ENCODE measurements at regions not wholly inside any gene's neighbourhood (a gene's known extent, or its start where the extent isn't known, plus 50 kb on each side); places are given as distances from the start of the nearest gene placed in this dataset.

- H3K27me3 ChIP-seq, result no peaks in the 10 kb centered on the region
- no peak for DNase-seq (ENCODE audit: low spot score in 2 of 2)
- intact Hi-C loops (cut with DNase I), result no loop called here
- H3K27ac ChIP-seq, result no peak overlapping the region
- no peaks in the 10 kb centered on the region for H3K9me3 ChIP-seq
- TF ChIP-seq CTCF (IDR thresholded peaks at IDR 0.05), result no peak
- H3K4me1 ChIP-seq, result no peaks in the 10 kb centered on the region
- H3K4me3 ChIP-seq, result no peak overlapping the region
- H3K36me3 ChIP-seq, result no peaks in the 10 kb centered on the region
These were observed 78.0 kb upstream of the SH3BP4 start for GRCh38 chr2:234873828-234874173.

GRCh38 chr2:234873103-234873827 lies 78.6 kb upstream of the SH3BP4 start:
- intact Hi-C loops (cut with DNase I), result no loop called here
- H3K9me3 ChIP-seq, result no peaks in the 10 kb centered on the region
- no peak overlapping the region for H3K27ac ChIP-seq
- H3K27me3 ChIP-seq, result no peaks in the 10 kb centered on the region
- H3K36me3 ChIP-seq, result no peaks in the 10 kb centered on the region
- no peaks in the 10 kb centered on the region for H3K4me1 ChIP-seq
- no peak overlapping the region for H3K4me3 ChIP-seq
- TF ChIP-seq CTCF (IDR thresholded peaks at IDR 0.05), result no peak
- DNase-seq (ENCODE audit: low spot score in 2 of 2), result no peak

DNA sequence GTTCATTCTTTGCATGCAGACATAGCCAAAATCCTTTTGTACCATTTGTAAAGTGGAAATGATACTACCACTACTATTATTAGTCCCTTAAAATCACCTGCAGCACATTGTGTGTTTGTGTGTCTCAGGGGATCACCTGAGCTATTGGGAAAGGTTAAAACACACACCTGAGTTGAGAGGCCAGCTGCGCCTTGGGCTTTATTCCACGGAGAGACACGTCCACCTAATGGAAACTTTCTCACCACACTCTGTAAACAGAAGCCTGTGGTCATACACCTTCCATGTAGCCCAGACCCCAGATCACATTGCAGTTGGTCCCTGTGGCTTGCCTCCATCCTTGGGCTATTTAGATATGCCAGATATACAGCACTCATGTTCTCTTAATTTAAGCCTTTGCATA lies 81.8 kb upstream of the SH3BP4 start:
- Histone ChIP-seq H3K27me3 (no peaks in the 10 kb centered on the region), H3K27ac (no peak overlapping the region), H3K9me3 (no peaks in the 10 kb centered on the region), H3K4me3 (no peak overlapping the region), H3K36me3 (no peaks in the 10 kb centered on the region), H3K4me1 (no peaks in the 10 kb centered on the region)
- DNase-seq (ENCODE audit: low spot score in 2 of 2), result no peak
- intact Hi-C loops (cut with DNase I), result no loop called here
- TF ChIP-seq CTCF (IDR thresholded peaks at IDR 0.05), result no peak

DNA sequence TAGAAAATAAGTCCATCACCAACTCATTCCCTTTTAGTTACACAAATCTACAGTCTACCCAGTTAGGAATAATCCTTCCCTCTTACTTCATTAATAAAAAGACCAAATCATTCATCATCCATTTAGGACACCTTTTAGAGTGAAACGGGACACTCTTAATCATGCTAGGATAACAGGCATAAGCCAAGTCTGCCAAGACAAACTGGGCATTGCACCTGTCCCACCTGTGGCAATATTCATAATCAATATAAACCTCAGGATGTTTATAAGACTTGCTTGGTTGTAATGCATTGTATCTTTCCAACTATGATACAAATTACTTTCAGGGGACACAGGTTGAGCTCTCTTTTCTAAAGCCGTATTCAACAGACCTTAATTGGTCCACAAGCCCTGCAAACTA lies 82.7 kb upstream of the SH3BP4 start:
- no peaks in the 10 kb centered on the region for H3K9me3 ChIP-seq
- H3K4me1 ChIP-seq, result no peaks in the 10 kb centered on the region
- H3K27ac ChIP-seq, result no peak overlapping the region
- H3K4me3 ChIP-seq, result no peak overlapping the region
- no peak for TF ChIP-seq CTCF (IDR thresholded peaks at IDR 0.05)
- H3K27me3 ChIP-seq, result no peaks in the 10 kb centered on the region
- no peak for DNase-seq (ENCODE audit: low spot score in 2 of 2)
- intact Hi-C loops (cut with DNase I), result no loop called here
- no peaks in the 10 kb centered on the region for H3K36me3 ChIP-seq

GRCh38 chr2:234867882-234868285 lies 83.9 kb upstream of the SH3BP4 start:
- no peak overlapping the region for H3K4me3 ChIP-seq
- TF ChIP-seq CTCF (IDR thresholded peaks at IDR 0.05), result no peak
- H3K27ac ChIP-seq, result no peak overlapping the region
- no peaks in the 10 kb centered on the region for H3K27me3 ChIP-seq
- H3K9me3 ChIP-seq, result no peaks in the 10 kb centered on the region
- H3K36me3 ChIP-seq, result no peaks in the 10 kb centered on the region
- no peak for DNase-seq (ENCODE audit: low spot score in 2 of 2)
- H3K4me1 ChIP-seq, result no peaks in the 10 kb centered on the region
- intact Hi-C loops (cut with DNase I), result no loop called here

GRCh38 chr2:234865586-234865985 lies 86.2 kb upstream of the SH3BP4 start:
- Histone ChIP-seq H3K4me3 (no peak overlapping the region), H3K9me3 (no peaks in the 10 kb centered on the region), H3K27me3 (no peaks in the 10 kb centered on the region), H3K36me3 (no peaks in the 10 kb centered on the region), H3K27ac (no peak overlapping the region), H3K4me1 (no peaks in the 10 kb centered on the region)
- TF ChIP-seq CTCF (IDR thresholded peaks at IDR 0.05), result no peak
- intact Hi-C loops (cut with DNase I), result no loop called here
- no peak for DNase-seq (ENCODE audit: low spot score in 2 of 2)
